ENCODE measurements at regions not wholly inside any gene's neighbourhood (a gene's known extent, or its start where the extent isn't known, plus 50 kb on each side); places are given as distances from the start of the nearest gene placed in this dataset.

DNA sequence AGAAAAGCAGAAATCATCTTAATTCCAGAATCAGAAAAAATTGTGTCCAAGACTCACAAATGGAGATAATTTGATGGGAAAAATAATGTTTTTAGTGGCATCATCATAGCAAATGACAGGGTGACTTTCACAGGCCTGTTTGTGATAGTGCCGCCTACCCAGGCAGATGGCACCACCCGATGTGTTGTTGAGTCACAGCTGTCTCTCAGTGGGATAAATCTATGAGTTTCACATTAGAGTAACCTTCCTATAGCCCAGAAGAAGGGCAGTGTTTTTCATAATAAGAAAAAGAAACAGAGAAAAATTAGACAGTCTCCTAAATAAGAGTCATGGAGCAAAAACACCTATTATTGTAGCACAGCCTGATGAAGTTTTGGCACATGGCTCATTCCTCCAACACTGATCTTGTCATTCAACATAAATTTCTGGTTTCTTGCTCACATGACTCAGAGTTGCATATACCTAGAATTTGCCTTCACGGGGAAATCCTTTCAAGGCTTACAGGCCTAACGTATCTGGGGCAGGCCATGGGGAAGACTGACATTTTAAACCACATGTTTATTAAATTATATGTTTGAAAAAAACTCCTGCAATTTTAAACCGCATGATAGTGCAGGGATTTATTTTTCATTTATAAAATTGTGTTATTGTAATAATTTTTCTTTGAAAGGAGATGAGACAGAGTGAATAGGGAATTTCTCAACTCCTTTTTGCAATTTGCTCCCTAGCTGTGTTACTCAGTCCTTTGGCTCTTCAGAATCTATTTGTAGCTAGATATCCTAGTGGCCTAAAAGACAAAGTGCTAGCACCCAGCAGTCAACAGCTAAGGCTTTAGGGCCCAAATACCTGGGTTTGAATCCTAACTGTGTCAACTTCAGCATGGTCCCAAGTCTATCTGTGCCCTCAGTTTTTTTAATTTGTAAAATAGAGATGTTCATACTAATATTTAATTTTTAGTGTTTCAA is 393.7 kb downstream of the NDFIP2 start:
- TF ChIP-seq, protein P1, sequence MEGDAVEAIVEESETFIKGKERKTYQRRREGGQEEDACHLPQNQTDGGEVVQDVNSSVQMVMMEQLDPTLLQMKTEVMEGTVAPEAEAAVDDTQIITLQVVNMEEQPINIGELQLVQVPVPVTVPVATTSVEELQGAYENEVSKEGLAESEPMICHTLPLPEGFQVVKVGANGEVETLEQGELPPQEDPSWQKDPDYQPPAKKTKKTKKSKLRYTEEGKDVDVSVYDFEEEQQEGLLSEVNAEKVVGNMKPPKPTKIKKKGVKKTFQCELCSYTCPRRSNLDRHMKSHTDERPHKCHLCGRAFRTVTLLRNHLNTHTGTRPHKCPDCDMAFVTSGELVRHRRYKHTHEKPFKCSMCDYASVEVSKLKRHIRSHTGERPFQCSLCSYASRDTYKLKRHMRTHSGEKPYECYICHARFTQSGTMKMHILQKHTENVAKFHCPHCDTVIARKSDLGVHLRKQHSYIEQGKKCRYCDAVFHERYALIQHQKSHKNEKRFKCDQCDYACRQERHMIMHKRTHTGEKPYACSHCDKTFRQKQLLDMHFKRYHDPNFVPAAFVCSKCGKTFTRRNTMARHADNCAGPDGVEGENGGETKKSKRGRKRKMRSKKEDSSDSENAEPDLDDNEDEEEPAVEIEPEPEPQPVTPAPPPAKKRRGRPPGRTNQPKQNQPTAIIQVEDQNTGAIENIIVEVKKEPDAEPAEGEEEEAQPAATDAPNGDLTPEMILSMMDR (conservative IDR thresholded peaks at IDR 0.05; ENCODE audit: low read depth, low read length), result no peak
- no peak for TF ChIP-seq EZH2 (IDR thresholded peaks at IDR 0.05; ENCODE audit: borderline replicate concordance, low read depth, low read length, poor library complexity, severe bottlenecking)
